A673 (cell line): ENCODE measurements at regions not wholly inside any gene's neighbourhood (a gene's known extent, or its start where the extent isn't known, plus 50 kb on each side); places are given as distances from the start of the nearest gene placed in this dataset.
"Not testable (repeated sequence)": the region's sequence is repeated elsewhere in the genome, so short reads cannot be mapped to it uniquely, and the experiment has no call there.

Source experiments
- BruUV-seq: library from RNA; stranded (reverse); fragments of 400-500 nt; replicated peaks from 2 replicates; lab custom pipeline; 2021; lab: Mats Ljungman, UMichigan
- CTCF ChIA-PET: fragments of 300-600 bp; sonication (Branson Sonifier 250); formaldehyde crosslinking; loops from one replicate; lab custom pipeline; 2022; ENCODE audit warnings: antibody characterized with exemption; lab: Charles Lee
- POLR2A ChIA-PET: fragments of 300-600 bp; sonication (Branson Sonifier 250); formaldehyde crosslinking; loops from one replicate; lab custom pipeline; 2022; ENCODE audit warnings: antibody characterized with exemption; ENCODE audit not compliant: low non-redundant PET; lab: Charles Lee
- DNase-seq: peaks from one replicate; pipeline ENCODE4 v3.0.0-alpha.2; 2015; ENCODE audit warnings: low spot score
- H3K27ac ChIP-seq: fragments of 200-600 bp; sonication (generic); 2 replicates; pipeline ENCODE4 v1.5.1; 2016; ENCODE audit warnings: mixed run types, low read depth, mild to moderate bottlenecking, mixed read lengths, antibody characterized with exemption, low read length; ENCODE audit not compliant: poor library complexity, severe bottlenecking
- H3K27me3 ChIP-seq: fragments of 200-600 bp; sonication (generic); replicated peaks from 2 replicates; pipeline ENCODE4 v1.6.1; 2017; ENCODE audit warnings: mixed run types, low read depth, mild to moderate bottlenecking, mixed read lengths, antibody characterized with exemption, low read length; ENCODE audit not compliant: insufficient read depth, poor library complexity
- H3K36me3 ChIP-seq: fragments of 200-600 bp; sonication (generic); 2 replicates; pipeline ENCODE4 v1.6.1; 2016; ENCODE audit warnings: mixed run types, mild to moderate bottlenecking, mixed read lengths, antibody characterized with exemption, low read length; ENCODE audit not compliant: insufficient read depth, poor library complexity, severe bottlenecking
- H3K4me1 ChIP-seq: fragments of 200-600 bp; sonication (generic); 2 replicates; pipeline ENCODE4 v1.6.1; 2017; ENCODE audit warnings: mixed run types, mild to moderate bottlenecking, mixed read lengths, antibody characterized with exemption, low read length; ENCODE audit not compliant: insufficient read depth, poor library complexity, severe bottlenecking
- H3K4me3 ChIP-seq: fragments of 200-600 bp; sonication (generic); 2 replicates; pipeline ENCODE4 v1.5.1; 2016; ENCODE audit warnings: low read depth, mixed run types, mild to moderate bottlenecking, mixed read lengths, low read length; ENCODE audit not compliant: poor library complexity, severe bottlenecking
- H3K9me3 ChIP-seq: fragments of 200-600 bp; sonication (generic); 2 replicates; pipeline ENCODE4 v1.6.1; 2016; ENCODE audit warnings: mixed run types, low read depth, mild to moderate bottlenecking, mixed read lengths, antibody characterized with exemption, low read length; ENCODE audit not compliant: poor library complexity, severe bottlenecking
- EZH2 ChIP-seq: fragments of 200-600 bp; sonication (generic); IDR thresholded peaks from 2 replicates; pipeline ENCODE4 v1.6.1; 2017; ENCODE audit warnings: borderline replicate concordance, low read depth, mild to moderate bottlenecking, mixed read lengths, antibody characterized with exemption, low read length; ENCODE audit not compliant: poor library complexity, severe bottlenecking
- intact Hi-C: fragments of 100-400 bp; cut with micrococcal nuclease; formaldehyde crosslinking; loops from one replicate; pipeline ENCODE4 v1.10.0; 2022; ENCODE audit not compliant: unreplicated experiment
- TF ChIP-seq, protein P1 (sequence below): fragments of 300-800, 200-600 bp; sonication (generic); conservative IDR thresholded peaks from 2 replicates; pipeline ENCODE4 v1.5.1; 2017; ENCODE audit warnings: low read depth, mild to moderate bottlenecking, antibody characterized with exemption, low read length, moderate library complexity, mixed read lengths

DNA sequence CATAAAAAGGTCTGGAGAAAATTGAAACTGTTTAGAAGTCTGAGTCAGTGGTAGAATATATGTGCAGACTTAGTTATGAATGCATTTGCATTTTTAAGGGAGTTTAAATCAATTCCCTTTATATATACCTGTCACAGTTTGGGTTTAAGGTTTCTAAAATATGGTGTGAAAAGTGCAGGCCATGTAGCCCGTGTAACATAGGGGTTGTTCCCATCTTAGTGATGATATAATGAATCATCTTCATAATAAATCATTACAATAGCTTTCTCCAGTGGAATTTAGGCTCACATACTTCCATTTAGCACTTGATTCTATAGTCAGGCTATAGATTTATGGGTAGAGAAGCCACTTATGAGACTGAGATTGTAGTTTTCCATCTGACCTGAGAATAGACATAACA lies 1162.4 kb downstream of the SLC16A7 start:
- DNase-seq, result no peak
- Histone ChIP-seq H3K27ac (no peak overlapping the region), H3K9me3 (no peaks in the 10 kb centered on the region), H3K27me3 (no peaks in the 10 kb centered on the region), H3K4me3 (no peak overlapping the region), H3K4me1 (no peaks in the 10 kb centered on the region), H3K36me3 (no peaks in the 10 kb centered on the region)
- CTCF ChIA-PET, result no interaction called here
- BruUV-seq, result no TSS peak
- TF ChIP-seq, protein P1, sequence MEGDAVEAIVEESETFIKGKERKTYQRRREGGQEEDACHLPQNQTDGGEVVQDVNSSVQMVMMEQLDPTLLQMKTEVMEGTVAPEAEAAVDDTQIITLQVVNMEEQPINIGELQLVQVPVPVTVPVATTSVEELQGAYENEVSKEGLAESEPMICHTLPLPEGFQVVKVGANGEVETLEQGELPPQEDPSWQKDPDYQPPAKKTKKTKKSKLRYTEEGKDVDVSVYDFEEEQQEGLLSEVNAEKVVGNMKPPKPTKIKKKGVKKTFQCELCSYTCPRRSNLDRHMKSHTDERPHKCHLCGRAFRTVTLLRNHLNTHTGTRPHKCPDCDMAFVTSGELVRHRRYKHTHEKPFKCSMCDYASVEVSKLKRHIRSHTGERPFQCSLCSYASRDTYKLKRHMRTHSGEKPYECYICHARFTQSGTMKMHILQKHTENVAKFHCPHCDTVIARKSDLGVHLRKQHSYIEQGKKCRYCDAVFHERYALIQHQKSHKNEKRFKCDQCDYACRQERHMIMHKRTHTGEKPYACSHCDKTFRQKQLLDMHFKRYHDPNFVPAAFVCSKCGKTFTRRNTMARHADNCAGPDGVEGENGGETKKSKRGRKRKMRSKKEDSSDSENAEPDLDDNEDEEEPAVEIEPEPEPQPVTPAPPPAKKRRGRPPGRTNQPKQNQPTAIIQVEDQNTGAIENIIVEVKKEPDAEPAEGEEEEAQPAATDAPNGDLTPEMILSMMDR, result no peak
- TF ChIP-seq EZH2, result no peak
- intact Hi-C loops, result no loop called here
- POLR2A ChIA-PET, result no interaction called here

DNA sequence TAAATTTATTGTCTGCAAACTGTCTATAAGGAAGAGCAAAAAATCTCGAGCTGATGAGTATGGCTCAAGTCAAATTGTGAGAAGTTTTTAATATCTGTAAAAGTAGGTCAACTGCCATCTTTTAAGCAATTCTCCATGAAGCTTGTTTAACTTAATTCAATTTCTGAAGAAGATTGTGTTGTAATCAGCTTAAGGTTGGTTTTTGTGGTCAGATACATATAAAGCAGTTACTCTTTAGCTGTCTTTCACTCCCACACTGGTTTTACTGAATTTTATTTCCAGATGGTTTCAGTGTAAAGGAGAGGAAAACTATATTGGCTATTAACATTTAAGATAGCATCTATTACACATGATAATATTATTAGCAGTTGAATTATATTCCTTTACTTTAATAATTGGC lies 1165.1 kb downstream of the SLC16A7 start:
- H3K4me1 ChIP-seq, result no peaks in the 10 kb centered on the region
- no peak overlapping the region for H3K4me3 ChIP-seq
- BruUV-seq, result no TSS peak
- POLR2A ChIA-PET, result no interaction called here
- CTCF ChIA-PET, result no interaction called here
- no peaks in the 10 kb centered on the region for H3K27me3 ChIP-seq
- TF ChIP-seq, protein P1, result no peak
- TF ChIP-seq EZH2, result no peak
- H3K27ac ChIP-seq, result no peak overlapping the region
- intact Hi-C loops, result no loop called here
- H3K9me3 ChIP-seq, result no peaks in the 10 kb centered on the region
- H3K36me3 ChIP-seq, result no peaks in the 10 kb centered on the region
- no peak for DNase-seq

DNA sequence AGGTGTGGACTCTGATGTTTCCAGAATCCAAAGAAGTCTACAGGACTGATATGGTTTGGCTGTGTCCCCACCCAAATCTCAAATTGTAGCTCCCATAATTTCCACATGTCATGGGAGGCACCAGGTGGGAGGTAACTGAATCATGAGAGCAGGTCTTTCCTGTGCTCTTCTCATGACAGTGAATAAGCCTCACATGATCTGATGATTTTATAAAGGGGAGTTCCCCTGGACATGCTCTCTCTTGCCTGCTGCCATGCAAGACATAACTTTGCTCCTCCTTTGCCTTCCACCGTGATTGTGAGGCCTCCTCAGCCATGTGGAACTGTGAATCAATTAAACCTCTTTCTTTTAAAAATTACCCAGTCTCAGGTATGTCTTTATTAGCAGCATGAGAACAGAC lies 1205.3 kb downstream of the SLC16A7 start:
- H3K27me3 ChIP-seq, CTCF ChIA-PET, BruUV-seq, H3K4me3 ChIP-seq, H3K36me3 ChIP-seq, intact Hi-C loops, H3K9me3 ChIP-seq, POLR2A ChIA-PET, DNase-seq, H3K27ac ChIP-seq, H3K4me1 ChIP-seq: not testable (repeated sequence)

DNA sequence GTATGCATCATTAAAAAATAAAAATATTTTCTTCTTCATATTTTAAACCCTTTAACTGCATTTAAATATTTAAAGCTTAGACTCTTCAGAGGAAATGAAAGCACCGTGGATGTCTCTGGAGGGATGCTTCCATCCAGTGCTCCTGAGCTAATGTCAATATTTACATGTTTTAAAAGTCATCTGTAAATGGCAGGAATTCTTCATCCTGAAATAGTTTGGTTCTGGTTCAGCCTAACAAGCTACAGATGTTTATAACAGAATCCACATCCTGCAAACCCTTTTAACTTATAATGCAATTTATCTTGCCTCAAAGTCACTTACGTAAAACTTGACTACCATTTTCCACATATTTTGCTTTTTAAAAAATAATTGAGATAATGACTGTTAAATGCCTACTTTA lies 1207.3 kb downstream of the SLC16A7 start:
- Histone ChIP-seq H3K9me3 (no peaks in the 10 kb centered on the region), H3K36me3 (no peaks in the 10 kb centered on the region), H3K4me3 (no peak overlapping the region), H3K27ac (no peak overlapping the region), H3K27me3 (no peaks in the 10 kb centered on the region), H3K4me1 (no peaks in the 10 kb centered on the region)
- intact Hi-C loops, result no loop called here
- no TSS peak for BruUV-seq
- no peak for DNase-seq
- TF ChIP-seq EZH2, result no peak
- TF ChIP-seq, protein P1, result no peak
- CTCF ChIA-PET, result no interaction called here
- POLR2A ChIA-PET, result no interaction called here
